HuH-7 (cell line): ENCODE measurements at regions not wholly inside any gene's neighbourhood (a gene's known extent, or its start where the extent isn't known, plus 50 kb on each side); places are given as distances from the start of the nearest gene placed in this dataset.
"Not testable (repeated sequence)": the region's sequence is repeated elsewhere in the genome, so short reads cannot be mapped to it uniquely, and the experiment has no call there.

Experiments
- DNase-seq: peaks from one replicate; pipeline ENCODE4 v3.0.0; 2011; ENCODE audit warnings: low spot score

DNA sequence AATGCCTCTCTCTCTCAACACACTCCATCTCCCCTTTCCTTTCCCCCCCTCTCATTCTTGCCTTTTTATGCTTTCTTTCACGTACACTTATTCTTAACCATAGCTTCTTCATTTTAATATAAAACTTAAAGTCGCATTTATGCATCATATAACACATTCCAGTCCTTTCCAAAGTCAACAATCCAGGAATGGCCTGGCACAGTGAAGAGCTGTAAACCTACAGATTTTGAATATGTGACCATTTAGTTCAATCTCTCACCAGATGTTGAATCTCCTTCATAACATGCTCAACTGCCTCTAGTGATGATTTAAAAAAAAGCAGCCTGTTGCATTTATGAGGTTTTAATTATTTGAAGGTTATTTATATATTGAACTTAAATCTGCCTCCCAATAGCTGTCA lies 186.2 kb upstream of the GRAMD2B start:
- DNase-seq = no peak

DNA sequence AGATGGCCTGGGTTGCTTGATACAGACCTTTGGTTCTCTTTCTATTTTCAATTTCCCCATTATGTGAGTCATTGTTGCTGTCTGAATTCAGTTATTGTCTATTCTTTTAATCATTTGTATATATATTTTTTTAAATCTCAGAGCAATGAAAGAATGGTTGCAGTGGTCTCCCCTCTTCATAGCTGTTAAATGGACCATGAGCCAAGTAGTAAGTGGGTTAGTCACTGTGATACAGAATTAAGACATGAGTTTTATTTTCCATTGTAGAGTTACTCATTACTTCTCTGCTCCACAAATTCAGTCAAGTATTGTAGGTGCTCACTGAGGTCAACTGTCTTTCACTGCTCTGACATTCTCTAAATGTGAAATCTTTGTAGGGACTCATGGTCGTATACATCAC lies 174.6 kb upstream of the GRAMD2B start:
- DNase-seq = no peak

DNA sequence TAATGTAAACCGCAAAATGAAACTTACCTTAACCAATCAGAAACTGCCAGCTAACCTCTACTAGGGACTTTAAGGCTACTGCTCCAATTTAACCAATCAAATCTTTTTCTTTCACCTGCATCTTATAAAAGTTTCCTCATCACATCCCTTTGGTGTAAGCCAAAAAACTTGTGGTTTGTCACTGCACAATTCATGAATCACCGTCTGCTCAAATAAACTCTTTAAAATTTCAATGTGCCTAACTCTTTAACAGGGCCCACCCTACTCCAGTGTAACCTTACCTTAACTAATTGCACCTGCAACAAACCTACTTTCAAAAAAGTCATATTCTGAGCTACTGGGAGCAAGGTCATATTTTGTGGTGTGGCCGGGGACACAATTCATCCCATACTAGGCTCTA lies 172.2 kb upstream of the GRAMD2B start:
- no peak for DNase-seq

GRCh38 chr5:126253406-126253805 lies 169.8 kb upstream of the GRAMD2B start:
- no peak for DNase-seq

GRCh38 chr5:126263591-126264184 lies 159.5 kb upstream of the GRAMD2B start:
- no peak for DNase-seq

DNA sequence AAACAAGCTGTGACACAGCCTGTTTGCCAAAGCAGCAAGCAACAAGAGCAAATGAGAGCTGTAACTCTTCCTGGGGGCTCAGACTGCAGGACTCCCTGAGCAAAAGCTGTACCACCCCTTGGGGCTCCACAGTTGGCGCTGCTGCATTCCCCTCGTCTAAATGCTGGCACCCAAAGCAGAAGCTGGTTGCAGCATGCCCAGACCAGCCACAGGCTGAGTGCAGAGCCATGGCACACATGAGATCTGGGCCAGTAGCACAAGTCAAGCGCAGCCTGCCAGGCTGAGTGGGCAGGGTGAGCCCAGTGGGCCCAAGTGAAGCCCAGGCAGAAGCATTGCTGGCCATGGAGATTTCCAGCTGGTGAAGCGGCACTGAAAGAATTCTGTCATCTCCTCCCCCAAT lies 157.3 kb upstream of the GRAMD2B start:
- DNase-seq = no peak

- no peak for DNase-seq
Observed at GRCh38 chr5:126267438-126267837, 155.8 kb upstream of the GRAMD2B start.

DNA sequence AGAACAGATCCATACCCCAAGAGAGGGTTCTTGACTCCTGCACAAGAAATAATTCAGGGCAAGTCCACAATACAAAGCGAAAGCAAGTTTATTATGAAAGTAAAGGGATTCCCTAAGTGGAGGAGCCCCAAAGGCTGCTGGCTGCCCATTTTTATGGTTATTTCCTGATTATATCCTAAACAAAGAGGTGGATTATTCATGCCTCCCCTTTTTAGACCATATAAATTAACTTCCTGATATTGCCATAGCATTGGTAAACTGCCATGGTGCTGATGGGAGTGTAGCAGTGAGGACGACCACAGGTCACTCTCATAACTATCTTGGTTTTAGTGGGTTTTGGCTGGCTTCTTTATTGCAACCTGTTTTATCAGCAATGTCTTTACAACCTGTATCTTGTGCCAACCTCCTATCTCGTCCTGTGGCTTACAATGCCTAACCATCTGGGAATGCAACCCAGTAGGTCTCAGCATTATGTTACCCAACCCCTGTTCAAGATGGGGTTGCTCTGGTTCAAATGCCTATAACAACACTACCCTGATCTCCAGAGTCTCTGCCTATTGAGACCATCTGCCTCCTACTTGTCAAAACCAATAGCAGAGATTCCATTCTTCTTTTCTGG lies 154.4 kb upstream of the GRAMD2B start:
- DNase-seq = no peak

GRCh38 chr5:126269511-126269910 lies 153.7 kb upstream of the GRAMD2B start:
- no peak for DNase-seq

DNA sequence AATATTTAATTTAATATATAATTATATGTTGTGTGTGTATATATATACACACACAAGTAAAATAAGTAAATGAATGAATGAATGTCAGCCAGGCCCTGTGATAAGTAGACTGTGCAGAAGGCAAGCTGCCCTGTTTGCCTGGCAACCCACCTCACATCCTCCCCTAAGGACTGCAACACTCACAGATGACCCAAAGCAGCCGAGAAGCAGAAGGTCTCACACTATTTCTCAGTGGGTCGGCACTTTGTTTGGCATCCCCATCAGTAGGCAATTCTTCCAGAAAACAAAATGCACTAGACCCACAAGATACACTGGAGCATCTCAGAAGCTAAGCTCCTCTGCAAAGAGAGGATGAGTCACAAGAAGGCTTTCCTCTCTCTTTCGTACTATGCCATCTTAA lies 152.1 kb upstream of the GRAMD2B start:
- DNase-seq = no peak

DNA sequence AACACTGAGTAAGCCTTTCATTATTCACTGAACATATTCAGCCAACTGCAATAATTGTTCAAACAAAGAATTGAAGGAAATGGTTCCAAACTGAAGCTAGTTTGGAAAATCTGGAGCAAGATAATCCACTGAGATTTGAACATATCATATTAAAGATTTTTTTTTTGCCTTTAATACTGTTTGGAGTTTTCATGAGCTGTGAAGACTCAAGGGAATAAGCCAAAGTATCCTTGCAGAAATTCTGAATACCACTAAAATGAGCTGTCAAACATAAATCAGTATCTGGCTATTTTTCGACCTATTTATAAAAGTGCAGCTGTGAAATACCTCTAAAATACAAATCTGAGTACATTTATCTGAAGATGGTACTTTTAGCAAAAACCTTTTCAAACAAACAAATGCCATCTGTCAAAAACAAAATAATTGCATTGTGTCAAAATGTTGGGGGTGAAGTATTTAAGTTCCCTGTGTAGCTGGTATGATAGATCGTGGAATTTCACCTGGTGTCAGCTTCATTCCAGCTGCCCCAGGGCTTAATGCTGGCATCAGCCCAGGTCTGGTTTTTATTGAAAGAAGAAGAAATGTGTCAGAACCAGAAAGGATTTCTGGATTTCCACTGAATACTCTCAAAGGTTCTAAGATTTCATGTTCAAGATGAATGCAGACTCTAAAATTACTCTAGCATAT lies 149.0 kb upstream of the GRAMD2B start:
- DNase-seq = no peak

DNA sequence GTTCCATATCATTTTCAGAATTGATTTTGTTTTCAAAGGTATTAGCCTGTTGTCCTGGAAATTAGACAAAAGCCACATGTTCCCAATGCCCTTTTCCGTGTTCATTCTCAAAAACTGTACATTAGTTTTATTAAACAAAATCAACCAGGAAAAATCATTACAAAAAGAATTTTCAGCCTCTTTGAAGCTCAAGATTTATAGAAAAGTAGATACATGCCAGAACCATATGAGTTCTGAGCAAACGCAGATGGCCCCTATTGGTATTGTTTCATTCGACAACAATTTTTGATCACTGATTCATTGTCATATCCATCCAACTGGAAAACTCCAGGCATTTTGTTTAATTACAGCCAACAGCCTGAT lies 148.5 kb upstream of the GRAMD2B start:
- DNase-seq = no peak

GRCh38 chr5:126277762-126278161 lies 145.4 kb upstream of the GRAMD2B start:
- DNase-seq = no peak

DNA sequence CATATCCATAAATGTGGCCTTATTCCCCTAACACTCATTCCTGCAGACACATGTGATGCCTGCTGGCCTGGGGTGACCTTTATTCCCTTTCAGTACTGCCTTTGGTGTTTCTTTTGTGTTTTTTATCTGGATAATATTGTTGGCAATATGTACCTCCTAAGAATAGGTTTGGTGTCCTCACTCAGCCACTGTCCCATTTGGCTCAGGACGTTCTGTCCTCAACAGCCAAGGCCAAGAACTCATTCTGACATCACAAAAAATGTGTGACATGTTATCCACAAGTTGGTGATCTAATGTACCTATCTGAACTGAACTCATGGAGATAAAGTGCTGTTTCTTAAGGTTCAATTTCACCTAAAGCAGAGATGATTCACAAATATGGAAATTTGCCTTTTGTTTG lies 142.9 kb upstream of the GRAMD2B start:
- no peak for DNase-seq

DNA sequence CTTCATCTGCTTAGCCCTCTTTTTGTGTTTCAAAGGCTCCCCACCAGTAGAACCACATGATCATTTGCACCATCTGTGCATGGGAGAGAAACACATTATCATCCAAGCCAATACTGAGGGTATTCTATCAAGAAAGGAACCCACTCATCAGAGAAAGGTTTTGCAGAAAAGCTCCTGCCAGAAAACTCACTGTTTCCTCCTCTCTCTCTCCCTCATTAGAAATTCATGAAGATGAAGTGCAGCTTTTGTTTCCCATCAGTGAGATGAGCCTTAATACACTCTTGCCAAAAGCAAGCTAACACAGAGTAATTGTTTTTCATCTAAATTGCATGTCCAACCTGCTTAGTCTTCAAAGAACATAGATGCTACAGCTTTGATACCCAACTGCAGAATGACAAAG lies 142.4 kb upstream of the GRAMD2B start:
- DNase-seq = no peak

DNA sequence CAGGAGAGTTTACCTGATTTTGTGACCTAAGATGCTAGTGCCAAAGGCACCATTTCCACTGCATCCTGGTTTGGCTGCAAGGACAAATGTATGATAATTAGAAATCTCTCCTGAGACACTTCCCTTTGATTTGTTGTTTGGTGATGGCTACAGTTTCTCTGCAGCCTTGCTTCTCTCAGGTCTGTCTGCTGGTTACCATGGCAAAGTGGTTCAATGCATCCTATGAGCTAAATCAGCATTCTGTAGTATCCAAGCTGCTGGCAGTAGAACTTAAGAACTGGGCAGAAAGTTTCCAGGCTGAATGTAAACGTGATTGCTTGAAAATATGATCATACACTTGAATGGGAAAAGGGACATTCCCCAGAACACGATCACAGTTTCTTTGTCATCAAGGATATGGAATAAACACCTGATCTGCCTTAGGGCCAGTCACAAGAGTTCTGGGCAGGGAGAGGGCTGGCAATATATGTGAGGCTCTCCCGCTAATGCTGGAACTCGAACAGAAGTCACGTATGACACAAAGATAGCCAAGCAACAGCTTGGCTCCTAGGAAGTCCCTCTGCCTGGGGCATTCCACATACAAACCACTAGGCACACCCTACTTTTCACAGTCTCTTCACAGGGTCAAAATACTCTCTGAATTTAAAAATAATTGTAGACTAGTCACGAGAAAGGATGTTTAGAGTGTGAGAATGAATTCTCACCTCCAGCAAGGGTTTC lies 138.1 kb upstream of the GRAMD2B start:
- no peak for DNase-seq

DNA sequence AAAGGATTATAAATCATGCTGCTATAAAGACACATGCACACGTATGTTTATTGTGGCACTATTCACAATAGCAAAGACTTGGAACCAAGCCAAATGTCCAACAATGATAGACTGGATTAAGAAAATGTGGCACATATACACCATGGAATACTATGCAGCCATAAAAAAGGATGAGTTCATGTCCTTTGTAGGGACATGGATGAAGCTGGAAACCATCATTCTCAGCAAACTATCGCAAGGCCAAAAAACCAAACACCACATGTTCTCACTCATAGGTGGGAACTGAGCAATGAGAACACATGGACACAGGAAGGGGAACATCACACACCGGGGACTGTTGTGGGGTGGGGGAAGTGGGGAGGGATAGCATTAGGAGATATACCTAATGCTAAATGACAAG lies 127.1 kb upstream of the GRAMD2B start:
- not testable (repeated sequence) for DNase-seq

- no peak for DNase-seq
Observed at GRCh38 chr5:126300293-126300692, 122.9 kb upstream of the GRAMD2B start.

GRCh38 chr5:126301056-126301455 lies 122.2 kb upstream of the GRAMD2B start:
- no peak for DNase-seq

DNA sequence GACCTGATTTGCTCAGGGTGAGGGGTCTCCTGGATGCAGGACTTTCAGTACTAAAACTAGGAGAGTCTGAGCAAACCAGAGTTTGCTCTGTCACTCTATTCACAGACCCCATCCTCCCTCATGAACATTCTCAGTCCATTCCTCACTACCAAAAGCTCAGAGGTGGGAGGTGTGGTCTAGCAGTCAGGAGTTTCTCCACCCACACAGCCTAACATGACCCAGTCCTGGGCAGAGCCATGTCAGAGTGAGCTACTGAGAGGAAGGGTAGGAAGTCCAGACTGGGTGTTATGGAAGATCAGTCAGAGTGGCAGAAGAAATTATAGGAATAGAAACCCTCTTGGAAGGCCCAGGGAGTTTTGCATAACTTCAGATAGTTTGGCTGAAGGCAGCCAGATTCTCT lies 113.3 kb upstream of the GRAMD2B start:
- DNase-seq = no peak

DNA sequence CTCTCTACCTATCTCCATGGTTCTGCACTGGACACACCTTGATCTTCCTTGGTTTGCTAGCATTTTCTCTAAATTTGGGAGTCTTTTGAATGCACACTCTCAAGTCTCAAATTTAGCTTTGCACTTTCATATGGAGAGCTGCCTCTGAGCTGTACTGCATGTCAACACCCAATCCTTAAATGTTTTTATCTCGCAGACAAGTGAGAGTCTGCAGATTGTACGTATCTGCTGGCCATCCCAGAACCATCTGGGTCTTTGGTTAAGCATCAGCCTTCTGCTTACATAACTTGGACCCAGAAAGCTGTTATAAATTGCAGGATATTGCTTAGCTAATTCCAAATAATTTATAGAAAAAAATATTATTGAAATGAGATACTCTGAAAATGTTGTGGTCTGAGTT lies 111.4 kb upstream of the GRAMD2B start:
- no peak for DNase-seq

GRCh38 chr5:126315341-126315740 lies 107.9 kb upstream of the GRAMD2B start:
- no peak for DNase-seq

- DNase-seq = no peak
Observed at GRCh38 chr5:126332326-126332725, 90.9 kb upstream of the GRAMD2B start.
